Stimulated activated CD4-positive, alpha-beta T cell treated with anti-CD3 and anti-CD28 coated beads, TNF-alpha, amount 100 ng/mL, for 4 hours (primary cell): ENCODE measurements at regions not wholly inside any gene's neighbourhood (a gene's known extent, or its start where the extent isn't known, plus 50 kb on each side); places are given as distances from the start of the nearest gene placed in this dataset.
"Not testable (repeated sequence)": the region's sequence is repeated elsewhere in the genome, so short reads cannot be mapped to it uniquely, and the experiment has no call there.

Experiments
- DNase-seq, 3 experiments: peaks; one replicate each; pipeline ENCODE4 v3.0.0-alpha.2; 2020; ENCODE audit warnings: low read depth in 3 of 3

DNA sequence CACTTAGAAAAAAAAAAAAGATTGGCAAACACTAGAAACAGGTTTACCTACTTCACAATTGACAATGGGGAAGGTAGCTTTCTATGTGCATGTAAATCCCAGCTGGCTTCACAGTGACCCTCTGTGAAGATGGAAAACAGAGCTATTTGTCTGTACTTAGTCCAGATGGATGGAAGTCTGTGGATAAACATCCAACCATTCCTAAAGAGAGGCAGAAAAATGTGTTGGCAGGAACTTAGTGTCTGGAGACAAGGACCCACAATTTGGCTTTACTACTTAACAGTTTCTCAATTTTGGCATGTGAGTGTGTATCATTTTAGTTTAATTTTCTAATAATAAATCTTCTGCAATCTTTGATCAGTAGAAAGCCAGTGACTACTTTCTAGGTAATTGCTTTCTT lies 154.4 kb downstream of the RAD51AP2 start:
- DNase-seq: no peak

- no peak for DNase-seq
Observed at GRCh38 chr2:17362956-17363355, 155.3 kb downstream of the RAD51AP2 start.

- no peak for DNase-seq
Observed at GRCh38 chr2:17355608-17356329, 162.5 kb downstream of the RAD51AP2 start.

DNA sequence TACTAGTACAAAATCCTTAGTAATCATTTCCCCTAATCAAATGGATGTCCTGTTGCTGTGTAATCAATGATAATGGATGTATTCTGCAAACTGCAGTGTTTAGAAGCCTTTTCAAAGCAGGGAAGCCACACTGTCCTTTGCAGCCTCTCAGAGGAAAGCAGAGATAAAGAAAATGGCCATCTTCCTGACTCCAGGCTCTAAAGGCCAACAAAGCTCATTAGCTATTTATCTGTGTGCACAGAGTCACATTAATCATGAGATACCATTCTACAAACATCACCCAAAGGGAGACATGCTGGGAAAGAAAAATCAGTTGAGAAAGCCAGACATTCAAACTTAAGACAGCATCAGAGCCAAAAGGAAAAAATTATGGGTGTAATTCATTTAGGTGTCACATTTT lies 165.0 kb downstream of the RAD51AP2 start:
- DNase-seq: no peak

DNA sequence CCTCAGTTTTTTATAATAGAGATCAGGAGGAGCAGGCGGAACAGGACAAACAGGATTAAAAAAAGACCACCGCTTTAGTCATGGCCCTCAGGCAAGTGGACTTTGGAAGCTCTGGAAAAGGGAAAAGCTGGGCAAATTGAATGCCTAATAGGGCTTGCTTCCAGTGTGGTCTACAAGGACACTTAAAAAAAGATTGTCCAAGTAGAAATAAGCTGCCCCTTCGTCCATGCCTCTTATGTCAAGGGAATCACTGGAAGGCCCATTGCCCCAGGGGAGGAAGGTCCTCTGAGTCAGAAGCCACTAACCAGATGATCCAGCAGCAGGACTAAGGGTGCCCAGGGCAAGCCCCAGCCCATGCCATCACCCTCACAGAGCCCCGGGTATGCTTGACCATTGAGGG lies 175.5 kb downstream of the RAD51AP2 start:
- not testable (repeated sequence) for DNase-seq

GRCh38 chr2:17337507-17337906 lies 180.7 kb downstream of the RAD51AP2 start:
- DNase-seq: no peak

- no peak for DNase-seq
Observed at GRCh38 chr2:17336458-17336857, 181.8 kb downstream of the RAD51AP2 start.

DNA sequence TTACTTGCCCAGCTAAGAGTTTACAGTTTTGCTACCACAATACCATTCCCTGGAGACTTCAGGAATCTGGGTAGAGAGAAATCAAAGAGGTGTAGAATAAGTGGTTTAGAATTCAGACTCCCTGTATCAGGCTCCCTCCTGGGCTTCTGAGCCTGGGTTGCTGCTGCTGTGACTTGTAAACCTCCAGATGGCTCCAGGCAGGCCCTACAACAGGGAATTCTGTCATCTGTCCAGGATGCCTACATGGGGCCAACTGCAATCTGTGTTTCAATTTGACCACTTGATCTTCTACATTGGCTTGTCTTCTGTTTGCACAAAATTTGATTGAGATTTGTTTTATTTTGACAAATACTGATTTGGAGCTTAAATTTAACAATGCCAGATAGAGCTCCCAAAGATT lies 183.9 kb downstream of the RAD51AP2 start:
- DNase-seq: no peak

GRCh38 chr2:17331636-17332035 lies 186.6 kb downstream of the RAD51AP2 start:
- DNase-seq: no peak

- DNase-seq: no peak
Observed at GRCh38 chr2:17328161-17328560, 190.1 kb downstream of the RAD51AP2 start.

- DNase-seq: no peak
Observed at GRCh38 chr2:17327649-17328048, 190.6 kb downstream of the RAD51AP2 start.

- DNase-seq: no peak
Observed at GRCh38 chr2:17326717-17327116, 191.5 kb downstream of the RAD51AP2 start.

- no peak for DNase-seq
Observed at GRCh38 chr2:17323697-17324096, 194.5 kb downstream of the RAD51AP2 start.

- DNase-seq: no peak
Observed at GRCh38 chr2:17322461-17322860, 195.8 kb downstream of the RAD51AP2 start.

- no peak for DNase-seq
Observed at GRCh38 chr2:17319090-17319489, 199.2 kb downstream of the RAD51AP2 start.

DNA sequence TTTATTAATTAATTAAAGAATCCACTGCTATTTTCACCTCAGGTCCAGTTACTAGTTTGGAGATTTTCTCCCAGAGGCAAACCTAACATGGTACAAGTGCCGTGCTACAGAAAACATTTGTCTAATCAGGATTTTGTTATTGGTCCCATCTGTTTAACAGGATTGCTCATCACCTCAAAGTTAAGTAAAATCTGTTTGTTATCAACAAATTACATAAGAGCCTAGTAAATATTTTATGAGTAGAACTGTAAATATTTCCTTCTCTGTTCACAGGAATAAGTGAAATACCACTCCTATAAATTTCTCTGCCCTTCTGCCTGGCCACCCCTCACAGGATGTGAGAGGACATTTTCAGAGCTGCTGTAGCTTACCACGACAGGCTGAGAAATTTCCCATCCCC lies 200.2 kb downstream of the RAD51AP2 start:
- no peak for DNase-seq

DNA sequence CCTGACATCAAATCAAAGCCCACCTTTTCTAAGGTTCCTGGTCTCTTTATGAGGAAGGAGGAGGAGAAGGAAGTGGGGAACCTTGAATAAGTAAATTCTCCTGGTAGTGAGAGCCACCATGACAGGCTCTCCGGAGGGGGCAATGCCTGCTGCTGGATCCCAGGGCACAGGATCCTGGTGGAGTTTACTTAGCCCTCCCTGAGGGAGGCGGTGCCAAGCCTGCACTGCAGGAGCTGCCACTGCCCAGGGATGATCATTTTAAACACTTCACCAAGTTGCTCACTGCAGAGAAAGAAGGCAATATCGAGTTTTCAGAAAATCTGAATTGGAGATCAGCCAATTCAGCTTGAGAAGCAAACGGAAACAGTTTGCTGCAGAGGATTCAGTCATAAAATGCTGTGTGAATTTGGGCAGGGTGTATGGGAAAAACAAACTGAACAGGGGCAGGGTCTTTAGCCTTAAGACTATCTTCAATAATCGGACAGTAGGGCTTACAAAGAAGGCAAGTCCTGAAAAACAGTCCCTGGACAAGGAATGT lies 200.7 kb downstream of the RAD51AP2 start:
- DNase-seq: no peak

- no peak for DNase-seq
Observed at GRCh38 chr2:17313261-17313660, 205.0 kb downstream of the RAD51AP2 start.

- DNase-seq: no peak
Observed at GRCh38 chr2:17311771-17312511, 206.3 kb downstream of the RAD51AP2 start.

DNA sequence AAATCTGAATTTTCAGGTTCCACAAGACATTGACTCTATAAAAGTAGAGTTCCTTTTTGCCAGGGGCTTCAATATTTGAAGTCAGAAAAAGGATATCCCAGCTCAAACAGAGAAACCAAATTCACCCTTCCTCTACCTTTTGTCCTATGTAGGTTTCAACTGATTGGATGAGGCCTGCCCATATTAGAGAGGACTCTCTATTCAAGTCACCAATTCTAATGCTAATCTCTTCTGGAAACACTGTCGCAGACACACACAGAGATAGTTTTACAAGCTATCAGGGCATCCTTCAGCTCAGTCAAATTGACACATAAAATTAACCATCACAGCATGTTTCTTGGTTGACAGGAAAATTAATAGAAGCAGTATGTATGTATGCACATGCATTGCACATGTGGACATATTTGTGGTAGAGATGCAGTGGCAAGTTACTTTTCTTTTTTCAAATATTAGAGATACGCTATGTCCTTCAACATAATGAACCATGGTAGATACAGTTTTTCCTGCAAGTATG lies 207.1 kb downstream of the RAD51AP2 start:
- DNase-seq: no peak

DNA sequence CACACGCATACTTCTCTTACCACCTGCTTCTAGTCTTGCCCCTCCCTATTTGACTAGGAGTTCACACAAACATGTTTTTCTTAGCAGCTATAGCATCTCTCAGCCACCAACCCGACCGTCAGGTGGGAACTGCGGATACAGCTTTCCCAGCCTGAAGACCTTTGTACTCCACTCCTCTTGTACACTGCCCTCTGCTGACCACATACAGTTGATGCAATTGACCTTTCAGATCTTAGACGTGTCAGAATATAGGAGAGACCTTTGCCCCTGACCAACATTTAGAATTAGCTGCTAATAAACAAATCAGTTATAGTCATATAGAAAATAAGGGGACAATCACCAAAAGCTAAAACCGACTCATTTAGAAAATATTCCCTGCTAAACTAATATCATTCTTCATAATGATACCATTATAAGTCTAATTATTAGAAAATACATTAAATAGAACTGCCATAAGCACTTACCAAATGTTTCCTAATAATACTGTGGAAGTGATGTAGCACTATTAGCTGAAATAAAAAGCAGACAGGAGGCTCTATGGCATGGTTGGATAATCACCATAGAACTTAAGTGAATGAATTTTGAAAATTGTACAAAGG lies 208.4 kb downstream of the RAD51AP2 start:
- DNase-seq: no peak

DNA sequence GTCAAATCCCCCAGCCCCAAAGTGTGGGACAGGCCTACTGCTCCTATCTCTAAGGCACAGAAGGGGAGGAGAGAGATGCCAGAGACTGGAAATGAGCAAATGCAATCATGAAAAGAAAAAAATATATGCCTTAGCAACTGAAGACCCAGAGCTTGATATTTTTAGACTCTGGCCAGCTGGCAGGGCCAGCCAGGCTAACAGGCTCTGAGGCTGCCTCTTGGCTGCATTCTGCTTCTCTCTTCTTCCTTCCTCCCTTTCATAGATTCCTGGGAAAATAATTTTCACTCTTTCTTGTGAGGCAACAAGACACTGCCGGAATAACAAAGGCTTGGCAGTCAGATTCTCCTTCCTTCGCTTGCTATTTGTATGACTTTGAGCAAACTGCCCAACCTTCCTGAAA lies 209.1 kb downstream of the RAD51AP2 start:
- no peak for DNase-seq

DNA sequence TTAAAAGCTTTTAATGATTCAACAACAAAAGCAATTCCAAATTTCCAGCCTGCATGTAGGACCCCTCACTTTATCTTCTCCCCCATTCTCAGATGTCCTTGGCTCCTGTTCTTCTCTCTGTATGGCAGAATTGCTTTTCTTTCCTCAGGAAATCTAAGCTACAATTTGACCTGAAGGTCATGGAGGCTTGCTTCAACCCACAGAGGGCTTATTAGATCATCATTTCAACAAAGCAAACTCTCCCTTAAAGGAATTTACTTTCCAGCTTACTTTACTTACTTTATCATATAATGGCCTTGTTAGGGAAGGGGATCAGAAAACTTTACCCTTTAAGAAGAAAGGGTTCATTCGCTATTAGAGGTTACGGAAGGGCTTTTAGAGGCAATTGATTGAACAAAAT lies 211.5 kb downstream of the RAD51AP2 start:
- no peak for DNase-seq
